GM23248 (cell line): ENCODE measurements at regions not wholly inside any gene's neighbourhood (a gene's known extent, or its start where the extent isn't known, plus 50 kb on each side); places are given as distances from the start of the nearest gene placed in this dataset.

Experiments
- DNase-seq: peaks from one replicate; pipeline ENCODE4 v3.0.0-alpha.2; 2015
- H2AFZ ChIP-seq: fragments of 200-600 bp; sonication (generic); 2 replicates; pipeline ENCODE4 v1.6.1; 2016; ENCODE audit warnings: antibody characterized with exemption
- H3F3A ChIP-seq: fragments of 200-600 bp; sonication (generic); 2 replicates; pipeline ENCODE4 v1.6.1; 2016; ENCODE audit warnings: mild to moderate bottlenecking, antibody characterized with exemption, mixed run types; ENCODE audit not compliant: insufficient read depth
- H3K27ac ChIP-seq: fragments of 200-600 bp; sonication (generic); 2 replicates; pipeline ENCODE4 v1.5.1; 2016; ENCODE audit warnings: mild to moderate bottlenecking
- H3K27me3 ChIP-seq: fragments of 200-600 bp; sonication (generic); replicated peaks from 2 replicates; pipeline ENCODE4 v1.6.1; 2016; ENCODE audit warnings: mild to moderate bottlenecking; ENCODE audit not compliant: insufficient read depth
- H3K36me3 ChIP-seq: fragments of 200-600 bp; sonication (generic); 2 replicates; pipeline ENCODE4 v1.6.1; 2016; ENCODE audit warnings: low read depth, mild to moderate bottlenecking
- H3K4me1 ChIP-seq: fragments of 200-600 bp; sonication (generic); 2 replicates; pipeline ENCODE4 v1.6.1; 2016; ENCODE audit warnings: mild to moderate bottlenecking; ENCODE audit not compliant: insufficient read depth
- H3K4me2 ChIP-seq: fragments of 200-600 bp; sonication (generic); one replicate; pipeline ENCODE4 v1.6.1; 2016; ENCODE audit warnings: mild to moderate bottlenecking; ENCODE audit not compliant: unreplicated experiment
- H3K4me3 ChIP-seq: fragments of 200-600 bp; sonication (generic); 2 replicates; pipeline ENCODE4 v1.5.1; 2016; ENCODE audit warnings: mild to moderate bottlenecking
- H3K79me2 ChIP-seq: fragments of 200-600 bp; sonication (generic); 2 replicates; pipeline ENCODE4 v1.6.1; 2016; ENCODE audit warnings: mild to moderate bottlenecking; ENCODE audit not compliant: insufficient read depth
- H3K9ac ChIP-seq: fragments of 200-600 bp; sonication (generic); 2 replicates; pipeline ENCODE4 v1.6.1; 2016; ENCODE audit warnings: mild to moderate bottlenecking
- H3K9me2 ChIP-seq: fragments of 200-600 bp; sonication (generic); 2 replicates; pipeline ENCODE4 v1.6.1; 2016; ENCODE audit warnings: mixed run types, mild to moderate bottlenecking, moderate library complexity; ENCODE audit not compliant: insufficient read depth
- H3K9me3 ChIP-seq: fragments of 200-600 bp; sonication (generic); one replicate; pipeline ENCODE4 v1.6.1; 2017; ENCODE audit warnings: low read depth
- H4K20me1 ChIP-seq: fragments of 200-600 bp; sonication (generic); 2 replicates; pipeline ENCODE4 v1.6.0; 2016; ENCODE audit not compliant: insufficient read depth
- EZH2 ChIP-seq: fragments of 200-600 bp; sonication (generic); IDR thresholded peaks from 2 replicates; pipeline ENCODE4 v1.6.1; 2018; ENCODE audit warnings: antibody characterized with exemption, mild to moderate bottlenecking; ENCODE audit not compliant: insufficient read depth, poor library complexity, severe bottlenecking
- EZH2phosphoT487 ChIP-seq: fragments of 200-600 bp; sonication (generic); IDR thresholded peaks from 2 replicates; pipeline ENCODE4 v1.6.1; 2018; ENCODE audit warnings: antibody characterized with exemption, moderate library complexity, mild to moderate bottlenecking, low read depth; ENCODE audit not compliant: insufficient read depth
- WGBS, 2 experiments: methylation state at CpG; one replicate each; pipeline ENCODE4 v1.1.6; 2015 to 2017; ENCODE audit warnings: low lambda C conversion rate in 2 of 2, low coverage in 1 of 2; ENCODE audit errors: missing lambda C conversion rate in 2 of 2; 5-methylcytosine and 5-hydroxymethylcytosine counted together
- in situ Hi-C: fragments of 300-500 bp; cut with MboI; formaldehyde crosslinking; loops from 2 replicates; pipeline ENCODE4 v1.15.0; 2020

DNA sequence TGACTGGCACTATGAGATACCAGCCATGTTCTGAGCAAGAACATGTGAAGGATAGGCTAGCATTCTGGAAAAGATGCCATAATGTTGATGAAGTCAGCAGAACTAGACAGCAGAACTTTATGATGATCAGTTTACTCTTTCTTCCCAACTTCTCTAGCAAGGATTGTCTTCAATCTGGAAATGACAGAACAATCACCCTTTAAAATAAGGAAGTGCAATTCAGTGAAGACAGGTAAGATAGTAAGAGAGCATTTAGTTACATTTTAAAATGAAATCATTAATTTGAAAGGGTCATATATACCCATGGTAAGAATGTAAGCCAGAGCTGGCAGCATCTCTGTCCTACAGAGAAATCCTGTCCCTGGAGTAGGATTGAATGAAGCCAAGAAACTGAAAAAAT, 66.0 kb upstream of the C12orf71 start:
- H3K27ac ChIP-seq = no peak overlapping the region
- no peak for TF ChIP-seq EZH2
- TF ChIP-seq EZH2phosphoT487 = no peak
- H3K4me1 ChIP-seq = peaks cover 7% of the 10 kb centered on the region
- no peaks in the 10 kb centered on the region for H3K36me3 ChIP-seq
- no peaks in the 10 kb centered on the region for H3F3A ChIP-seq
- no peaks in the 10 kb centered on the region for H4K20me1 ChIP-seq
- H3K9me2 ChIP-seq = no peaks in the 10 kb centered on the region
- no peak overlapping the region for H3K9ac ChIP-seq
- H2AFZ ChIP-seq = no peak overlapping the region
- in situ Hi-C loops = no loop called here
- H3K27me3 ChIP-seq = no peaks in the 10 kb centered on the region
- H3K79me2 ChIP-seq = no peaks in the 10 kb centered on the region
- H3K9me3 ChIP-seq = no peaks in the 10 kb centered on the region
- no peak overlapping the region for H3K4me2 ChIP-seq
- H3K4me3 ChIP-seq = no peak overlapping the region
- DNase-seq = no peak

DNA sequence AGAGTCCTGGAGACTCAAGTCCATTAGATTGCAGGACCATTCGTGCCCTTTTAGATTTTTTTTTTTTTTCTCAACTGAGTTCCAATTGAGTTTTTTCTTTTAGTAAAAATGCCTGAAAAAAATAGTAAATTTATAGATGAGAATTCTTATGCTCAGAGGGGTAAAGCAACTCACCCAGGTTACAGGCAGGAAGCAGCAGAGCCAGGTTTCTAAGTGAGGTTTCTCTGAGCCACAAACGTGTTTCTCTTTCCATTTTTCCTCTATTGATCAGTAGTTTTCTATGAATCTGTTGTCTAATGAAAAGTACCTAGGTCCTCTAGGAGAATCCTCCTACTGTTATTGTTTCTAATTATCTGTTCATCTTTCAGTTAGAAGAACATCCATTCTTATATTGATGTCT, 66.4 kb upstream of the C12orf71 start:
- no peaks in the 10 kb centered on the region for H3K27me3 ChIP-seq
- no peak for DNase-seq
- H4K20me1 ChIP-seq = no peaks in the 10 kb centered on the region
- H3K4me1 ChIP-seq = peaks cover 3% of the 10 kb centered on the region
- H3K4me3 ChIP-seq = no peak overlapping the region
- H3K36me3 ChIP-seq = no peaks in the 10 kb centered on the region
- in situ Hi-C loops = no loop called here
- TF ChIP-seq EZH2 (no peak), EZH2phosphoT487 (no peak)
- no peaks in the 10 kb centered on the region for H3K79me2 ChIP-seq
- no peak overlapping the region for H3K27ac ChIP-seq
- no peak overlapping the region for H3K9ac ChIP-seq
- no peak overlapping the region for H2AFZ ChIP-seq
- H3K4me2 ChIP-seq = no peak overlapping the region
- H3F3A ChIP-seq = no peaks in the 10 kb centered on the region
- 81 to 83% methylated on average over 2 of the region's 2 CpGs for WGBS, 2 experiments
- H3K9me3 ChIP-seq = no peaks in the 10 kb centered on the region
- no peaks in the 10 kb centered on the region for H3K9me2 ChIP-seq

DNA sequence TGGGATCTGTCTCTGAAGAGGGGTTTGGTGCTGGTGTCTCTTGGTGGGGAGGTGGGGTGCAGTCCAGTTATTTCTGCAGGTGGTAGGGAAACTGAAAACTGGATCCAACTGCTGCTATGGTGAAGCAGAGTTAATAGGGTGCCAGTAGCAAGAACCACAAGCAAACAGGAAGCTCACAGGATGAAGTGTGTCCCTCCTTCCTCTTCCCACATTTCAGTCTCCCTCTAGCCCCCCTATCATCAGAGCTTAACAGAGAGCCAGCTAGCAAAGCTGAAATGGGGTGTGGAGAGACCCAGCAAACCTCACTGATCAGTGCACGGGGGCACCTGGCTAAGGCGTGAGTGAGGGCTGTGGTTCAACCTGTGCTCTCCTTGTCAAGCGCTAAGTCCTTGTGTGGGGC, 69.1 kb upstream of the C12orf71 start:
- H3K9me3 ChIP-seq = no peaks in the 10 kb centered on the region
- H2AFZ ChIP-seq = no peak overlapping the region
- WGBS, 2 experiments = 92 to 94% methylated on average over 3 of the region's 3 CpGs
- H3K9ac ChIP-seq = no peak overlapping the region
- H3K4me2 ChIP-seq = no peak overlapping the region
- no peaks in the 10 kb centered on the region for H3K79me2 ChIP-seq
- no peak overlapping the region for H3K4me3 ChIP-seq
- in situ Hi-C loops = no loop called here
- DNase-seq = no peak
- no peaks in the 10 kb centered on the region for H3K4me1 ChIP-seq
- no peaks in the 10 kb centered on the region for H3K36me3 ChIP-seq
- no peak for TF ChIP-seq EZH2phosphoT487
- no peak for TF ChIP-seq EZH2
- no peaks in the 10 kb centered on the region for H3K9me2 ChIP-seq
- no peaks in the 10 kb centered on the region for H3K27me3 ChIP-seq
- H3F3A ChIP-seq = no peaks in the 10 kb centered on the region
- H3K27ac ChIP-seq = no peak overlapping the region
- H4K20me1 ChIP-seq = no peaks in the 10 kb centered on the region

DNA sequence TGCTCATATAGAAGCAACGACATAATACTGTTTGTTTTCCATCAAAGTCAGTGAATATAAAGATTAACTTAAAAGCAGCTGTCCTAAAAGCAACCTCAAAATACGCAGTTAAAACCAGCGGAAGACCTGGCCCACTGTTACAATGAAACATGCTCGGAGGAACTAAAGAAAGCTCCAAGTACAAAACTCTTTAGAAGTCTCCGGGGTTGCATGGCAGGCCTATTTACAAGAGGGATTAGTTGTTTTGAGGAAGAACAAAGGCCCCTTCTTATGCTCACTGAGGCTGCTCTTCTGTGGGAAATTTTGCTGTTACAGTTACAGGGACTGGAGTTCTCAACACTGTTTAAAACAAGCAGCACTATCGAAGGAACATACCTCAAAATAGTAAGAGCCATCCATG, 75.9 kb upstream of the C12orf71 start:
- Histone ChIP-seq H3K27ac (no peak overlapping the region), H3K36me3 (no peaks in the 10 kb centered on the region), H3K9me3 (no peaks in the 10 kb centered on the region), H3F3A (0 out of 2 replicates have a peak, but pooled peaks cover 3% of the 10 kb centered on the region), H3K4me2 (no peak overlapping the region), H2AFZ (no peak overlapping the region), H3K9me2 (no peaks in the 10 kb centered on the region), H3K79me2 (no peaks in the 10 kb centered on the region), H3K4me3 (no peak overlapping the region), H3K27me3 (no peaks in the 10 kb centered on the region), H3K4me1 (peaks cover 12% of the 10 kb centered on the region), H4K20me1 (no peaks in the 10 kb centered on the region), H3K9ac (no peak overlapping the region)
- 83 to 84% methylated on average over 6 of the region's 6 CpGs for WGBS, 2 experiments
- in situ Hi-C loops = no loop called here
- TF ChIP-seq EZH2 = no peak
- no peak for TF ChIP-seq EZH2phosphoT487
- no peak for DNase-seq
